ENCODE measurements at regions not wholly inside any gene's neighbourhood (a gene's known extent, or its start where the extent isn't known, plus 50 kb on each side); places are given as distances from the start of the nearest gene placed in this dataset.

DNA sequence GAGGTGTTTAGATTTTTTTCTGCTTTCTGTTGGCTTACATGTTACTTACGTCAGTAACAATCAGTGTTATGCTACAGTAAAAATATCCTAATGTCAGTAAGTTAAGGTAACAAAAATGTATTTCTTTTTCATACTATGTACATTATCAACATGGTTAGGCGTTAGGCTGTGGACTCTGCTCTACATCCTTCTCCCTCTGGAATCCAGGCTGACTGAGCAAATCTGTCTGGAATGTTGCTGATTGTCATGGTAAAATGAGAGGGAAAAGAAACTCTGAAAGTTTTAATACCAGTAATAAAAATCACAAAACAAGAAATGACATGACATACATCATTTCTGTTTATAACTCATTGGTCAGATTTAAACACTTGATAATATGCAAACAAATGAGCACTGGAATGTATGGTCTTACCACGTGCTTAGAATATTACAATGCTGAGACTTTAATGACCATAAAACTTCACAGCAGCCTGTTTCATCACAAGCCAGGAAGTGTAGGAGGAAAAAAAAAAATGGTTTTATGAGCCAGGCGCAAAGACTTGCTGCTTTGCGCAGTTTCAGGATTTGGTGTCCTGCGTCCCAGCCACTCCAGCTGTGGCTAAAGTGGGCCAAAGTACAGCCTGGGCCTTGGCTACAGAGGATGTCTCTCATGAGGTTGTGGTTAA lies 252.4 kb downstream of the FSIP2 start:
- Histone ChIP-seq H3K4me2 (ENCODE audit: low read length) (no peak overlapping the region), H3K27ac (ENCODE audit: low read length) (no peak overlapping the region), H4K20me1 (ENCODE audit: low read length) (no peaks in the 10 kb centered on the region), H3K9me3 (ENCODE audit: low read length) (no peaks in the 10 kb centered on the region), H3K4me3 (ENCODE audit: low read length) (no peak overlapping the region), H3K9me2 (replicated peaks; ENCODE audit: low read length) (no peaks in the 10 kb centered on the region), H3F3A (ENCODE audit: low read length, unreplicated experiment) (no peaks in the 10 kb centered on the region), H3K27me3 (ENCODE audit: low read length) (no peaks in the 10 kb centered on the region), H3K79me2 (ENCODE audit: low read length) (no peaks in the 10 kb centered on the region), H2AFZ (ENCODE audit: low read length) (no peak overlapping the region), H3K9ac (ENCODE audit: low read length) (no peak overlapping the region), H3K4me1 (ENCODE audit: insufficient read depth, low read length) (no peaks in the 10 kb centered on the region), H3K36me3 (ENCODE audit: low read depth, low read length) (no peaks in the 10 kb centered on the region)
- intact Hi-C loops (cut with micrococcal nuclease): no loop called here
- BruUV-seq (replicated peaks): no TSS peak
- DNase-seq: no peak
- ChIA-PET POLR2A (ENCODE audit: unreplicated experiment) (no interaction called here), CTCF (no interaction called here)
- TF ChIP-seq, protein P1, sequence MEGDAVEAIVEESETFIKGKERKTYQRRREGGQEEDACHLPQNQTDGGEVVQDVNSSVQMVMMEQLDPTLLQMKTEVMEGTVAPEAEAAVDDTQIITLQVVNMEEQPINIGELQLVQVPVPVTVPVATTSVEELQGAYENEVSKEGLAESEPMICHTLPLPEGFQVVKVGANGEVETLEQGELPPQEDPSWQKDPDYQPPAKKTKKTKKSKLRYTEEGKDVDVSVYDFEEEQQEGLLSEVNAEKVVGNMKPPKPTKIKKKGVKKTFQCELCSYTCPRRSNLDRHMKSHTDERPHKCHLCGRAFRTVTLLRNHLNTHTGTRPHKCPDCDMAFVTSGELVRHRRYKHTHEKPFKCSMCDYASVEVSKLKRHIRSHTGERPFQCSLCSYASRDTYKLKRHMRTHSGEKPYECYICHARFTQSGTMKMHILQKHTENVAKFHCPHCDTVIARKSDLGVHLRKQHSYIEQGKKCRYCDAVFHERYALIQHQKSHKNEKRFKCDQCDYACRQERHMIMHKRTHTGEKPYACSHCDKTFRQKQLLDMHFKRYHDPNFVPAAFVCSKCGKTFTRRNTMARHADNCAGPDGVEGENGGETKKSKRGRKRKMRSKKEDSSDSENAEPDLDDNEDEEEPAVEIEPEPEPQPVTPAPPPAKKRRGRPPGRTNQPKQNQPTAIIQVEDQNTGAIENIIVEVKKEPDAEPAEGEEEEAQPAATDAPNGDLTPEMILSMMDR (conservative IDR thresholded peaks at IDR 0.05; ENCODE audit: low read depth, low read length): no peak
- no peak for TF ChIP-seq EZH2 (IDR thresholded peaks at IDR 0.05; ENCODE audit: low read length, unreplicated experiment)
- no peak for TF ChIP-seq EZH2phosphoT487 (IDR thresholded peaks at IDR 0.05; ENCODE audit: borderline replicate concordance, low read length)
- no peak for ATAC-seq

DNA sequence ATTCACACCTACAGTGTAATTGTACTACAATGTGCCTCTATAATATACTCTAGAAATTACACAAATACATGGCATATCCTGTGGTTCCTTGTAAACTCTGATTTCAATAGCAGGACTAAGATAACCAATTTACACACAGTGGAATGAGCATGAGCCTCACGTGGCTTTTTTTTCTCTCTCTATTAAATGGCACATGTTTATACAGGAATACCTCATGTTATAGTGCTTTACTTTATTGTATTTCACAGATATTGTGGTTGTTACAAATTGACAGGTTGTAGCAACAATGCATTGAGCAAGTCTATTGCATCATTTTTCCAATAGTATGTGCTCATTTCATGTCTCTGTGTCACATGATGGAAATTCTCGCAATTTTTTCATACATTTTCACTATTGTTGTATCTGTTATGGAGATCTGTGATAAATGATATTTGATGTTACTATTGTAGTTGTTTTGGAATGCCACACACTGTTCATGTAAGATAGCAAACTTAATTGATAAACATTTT lies 260.0 kb downstream of the FSIP2 start:
- Histone ChIP-seq H3K4me1 (ENCODE audit: insufficient read depth, low read length) (no peaks in the 10 kb centered on the region), H3K27me3 (ENCODE audit: low read length) (no peaks in the 10 kb centered on the region)

DNA sequence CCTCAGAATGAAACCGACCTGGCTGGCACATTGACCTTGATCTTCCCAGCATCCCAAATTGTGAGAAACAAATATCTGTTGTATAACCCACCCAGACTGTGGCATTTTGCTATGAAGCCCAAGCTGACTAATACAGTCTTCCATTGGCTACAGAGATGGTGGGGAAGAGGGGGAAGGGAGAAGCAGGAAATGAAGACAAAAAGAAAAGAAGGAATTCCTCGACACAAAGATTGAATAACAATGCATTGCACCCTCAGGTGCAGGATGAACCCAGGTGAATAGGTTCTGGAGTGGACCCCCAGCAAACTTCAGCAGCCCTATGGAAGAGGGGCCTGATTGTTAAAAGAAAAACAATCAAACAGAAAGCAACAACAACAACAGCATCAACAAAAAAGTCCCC lies 270.7 kb downstream of the FSIP2 start:
- Histone ChIP-seq H3K9me3 (ENCODE audit: low read length) (no peaks in the 10 kb centered on the region), H3F3A (ENCODE audit: low read length, unreplicated experiment) (no peaks in the 10 kb centered on the region), H3K27ac (ENCODE audit: low read length) (no peak overlapping the region), H3K4me3 (ENCODE audit: low read length) (no peak overlapping the region), H2AFZ (ENCODE audit: low read length) (no peak overlapping the region), H3K4me1 (ENCODE audit: insufficient read depth, low read length) (no peaks in the 10 kb centered on the region), H3K79me2 (ENCODE audit: low read length) (no peaks in the 10 kb centered on the region), H4K20me1 (ENCODE audit: low read length) (no peaks in the 10 kb centered on the region), H3K9me2 (replicated peaks; ENCODE audit: low read length) (no peaks in the 10 kb centered on the region), H3K27me3 (ENCODE audit: low read length) (no peaks in the 10 kb centered on the region), H3K9ac (ENCODE audit: low read length) (no peak overlapping the region), H3K4me2 (ENCODE audit: low read length) (no peak overlapping the region), H3K36me3 (ENCODE audit: low read depth, low read length) (no peaks in the 10 kb centered on the region)
- TF ChIP-seq EZH2phosphoT487 (IDR thresholded peaks at IDR 0.05; ENCODE audit: borderline replicate concordance, low read length) (no peak), EZH2 (IDR thresholded peaks at IDR 0.05; ENCODE audit: low read length, unreplicated experiment) (no peak)
- TF ChIP-seq, protein P1 (conservative IDR thresholded peaks at IDR 0.05; ENCODE audit: low read depth, low read length): no peak
- intact Hi-C loops (cut with micrococcal nuclease): no loop called here
- ChIA-PET POLR2A (ENCODE audit: unreplicated experiment) (no interaction called here), CTCF (no interaction called here)
- no peak for DNase-seq
- BruUV-seq (replicated peaks): no TSS peak
- no peak for ATAC-seq

More for the DNA sequence above, 260.0 kb downstream of the FSIP2 start:
- intact Hi-C loops (cut with micrococcal nuclease): no loop called here
- H2AFZ ChIP-seq (ENCODE audit: low read length): no peak overlapping the region
- no peaks in the 10 kb centered on the region for H3K9me3 ChIP-seq (ENCODE audit: low read length)
- H3F3A ChIP-seq (ENCODE audit: low read length, unreplicated experiment): no peaks in the 10 kb centered on the region
- no peaks in the 10 kb centered on the region for H3K9me2 ChIP-seq (replicated peaks; ENCODE audit: low read length)
- TF ChIP-seq, protein P1 (conservative IDR thresholded peaks at IDR 0.05; ENCODE audit: low read depth, low read length): no peak
- TF ChIP-seq EZH2phosphoT487 (IDR thresholded peaks at IDR 0.05; ENCODE audit: borderline replicate concordance, low read length) (no peak), EZH2 (IDR thresholded peaks at IDR 0.05; ENCODE audit: low read length, unreplicated experiment) (no peak)
- ATAC-seq (no peak), DNase-seq (no peak)
- H3K79me2 ChIP-seq (ENCODE audit: low read length): no peaks in the 10 kb centered on the region
- POLR2A ChIA-PET (ENCODE audit: unreplicated experiment): no interaction called here
- H4K20me1 ChIP-seq (ENCODE audit: low read length): no peaks in the 10 kb centered on the region
- no TSS peak for BruUV-seq (replicated peaks)
- no peak overlapping the region for H3K4me2 ChIP-seq (ENCODE audit: low read length)
- H3K36me3 ChIP-seq (ENCODE audit: low read depth, low read length): no peaks in the 10 kb centered on the region
- H3K4me3 ChIP-seq (ENCODE audit: low read length): no peak overlapping the region
- no peak overlapping the region for H3K9ac ChIP-seq (ENCODE audit: low read length)
- no peak overlapping the region for H3K27ac ChIP-seq (ENCODE audit: low read length)
- CTCF ChIA-PET: no interaction called here

Measured in PC-3 (cell line).